ENCODE measurements at regions not wholly inside any gene's neighbourhood (a gene's known extent, or its start where the extent isn't known, plus 50 kb on each side); places are given as distances from the start of the nearest gene placed in this dataset.
A peak's percentile ranks its signal among the peaks of the same experiment; 100 is the strongest.

GRCh38 chr5:15993919-15994318, 185.7 kb downstream of the MARCHF11 start:
- H3K4me3 ChIP-seq (replicated peaks in 1 of 2; ENCODE audit: low read depth in 2 of 2, low read length in 2 of 2), result no peak overlapping the region
- peak; percentile 50 for TF ChIP-seq CTCF (IDR thresholded peaks at IDR 0.05; ENCODE audit: low read depth, low read length)
- DNase-seq (ENCODE audit: low read depth in 2 of 2), result peak; percentile 21 to 39

- no peak overlapping the region for H3K4me3 ChIP-seq (replicated peaks in 1 of 2; ENCODE audit: low read depth in 2 of 2, low read length in 2 of 2)
- peak; percentile 32 to 85 for DNase-seq (ENCODE audit: low read depth in 2 of 2)
- no peak for TF ChIP-seq CTCF (IDR thresholded peaks at IDR 0.05; ENCODE audit: low read depth, low read length)
Measured at GRCh38 chr5:15993334-15993733, 186.3 kb downstream of the MARCHF11 start.

- peak; percentile 40 to 82 for DNase-seq (ENCODE audit: low read depth in 2 of 2)
- no peak overlapping the region for H3K4me3 ChIP-seq (replicated peaks in 1 of 2; ENCODE audit: low read depth in 2 of 2, low read length in 2 of 2)
- TF ChIP-seq CTCF (IDR thresholded peaks at IDR 0.05; ENCODE audit: low read depth, low read length), result no peak
Measured at GRCh38 chr5:15992918-15993317, 186.7 kb downstream of the MARCHF11 start.

- no peak overlapping the region for H3K4me3 ChIP-seq (replicated peaks in 1 of 2; ENCODE audit: low read depth in 2 of 2, low read length in 2 of 2)
- no peak for DNase-seq (ENCODE audit: low read depth in 2 of 2)
- TF ChIP-seq CTCF (IDR thresholded peaks at IDR 0.05; ENCODE audit: low read depth, low read length), result no peak
Measured at GRCh38 chr5:15991586-15991985, 188.0 kb downstream of the MARCHF11 start.

Data from cardiac fibroblast (primary cell).